ENCODE measurements at regions not wholly inside any gene's neighbourhood (a gene's known extent, or its start where the extent isn't known, plus 50 kb on each side); places are given as distances from the start of the nearest gene placed in this dataset.
A peak's percentile ranks its signal among the peaks of the same experiment; 100 is the strongest.

- no peaks in the 10 kb centered on the region for H3K4me1 ChIP-seq (ENCODE audit: control insufficient read depth, insufficient read depth, low read length)
- H3K27me3 ChIP-seq (ENCODE audit: control insufficient read depth, insufficient read depth, low read length): no peaks in the 10 kb centered on the region
- peaks cover 52% of the 10 kb centered on the region for H3K9me3 ChIP-seq (ENCODE audit: control insufficient read depth, insufficient read depth, low read length)
- no peak overlapping the region for H3K9ac ChIP-seq (ENCODE audit: low read depth, low read length)
- H3K4me3 ChIP-seq (ENCODE audit: low read depth, low read length): no peak overlapping the region
- no peaks in the 10 kb centered on the region for H3K36me3 ChIP-seq (ENCODE audit: control insufficient read depth, insufficient read depth, low read length)
- no peak overlapping the region for H3K27ac ChIP-seq (ENCODE audit: low read depth, low read length)
These were observed 257.2 kb downstream of the GLRX3 start for GRCh38 chr10:130393342-130393741.

- peaks cover 47% of the 10 kb centered on the region for H3K9me3 ChIP-seq (ENCODE audit: control insufficient read depth, insufficient read depth, low read length)
These were observed 258.6 kb downstream of the GLRX3 start for GRCh38 chr10:130394832-130395231.

GRCh38 chr10:130395248-130395936 is 259.2 kb downstream of the GLRX3 start:
- Histone ChIP-seq H3K9ac (ENCODE audit: low read depth, low read length) (no peak overlapping the region), H3K27ac (ENCODE audit: low read depth, low read length) (peak overlapping the region; percentile 21), H3K4me1 (ENCODE audit: control insufficient read depth, insufficient read depth, low read length) (peaks cover 2% of the 10 kb centered on the region), H3K36me3 (ENCODE audit: control insufficient read depth, insufficient read depth, low read length) (no peaks in the 10 kb centered on the region), H3K9me3 (ENCODE audit: control insufficient read depth, insufficient read depth, low read length) (peaks cover 44% of the 10 kb centered on the region), H3K27me3 (ENCODE audit: control insufficient read depth, insufficient read depth, low read length) (no peaks in the 10 kb centered on the region), H3K4me3 (ENCODE audit: low read depth, low read length) (no peak overlapping the region)

More at GRCh38 chr10:130394832-130395231, 258.6 kb downstream of the GLRX3 start:
- H3K36me3 ChIP-seq (ENCODE audit: control insufficient read depth, insufficient read depth, low read length): no peaks in the 10 kb centered on the region
- H3K27ac ChIP-seq (ENCODE audit: low read depth, low read length): no peak overlapping the region
- H3K27me3 ChIP-seq (ENCODE audit: control insufficient read depth, insufficient read depth, low read length): no peaks in the 10 kb centered on the region
- no peak overlapping the region for H3K9ac ChIP-seq (ENCODE audit: low read depth, low read length)
- H3K4me3 ChIP-seq (ENCODE audit: low read depth, low read length): no peak overlapping the region
- no peaks in the 10 kb centered on the region for H3K4me1 ChIP-seq (ENCODE audit: control insufficient read depth, insufficient read depth, low read length)

GRCh38 chr10:130396044-130396443 is 259.9 kb downstream of the GLRX3 start:
- Histone ChIP-seq H3K4me1 (ENCODE audit: control insufficient read depth, insufficient read depth, low read length) (peaks cover 8% of the 10 kb centered on the region), H3K9me3 (ENCODE audit: control insufficient read depth, insufficient read depth, low read length) (peaks cover 44% of the 10 kb centered on the region), H3K27ac (ENCODE audit: low read depth, low read length) (peak overlapping the region; percentile 21), H3K4me3 (ENCODE audit: low read depth, low read length) (no peak overlapping the region), H3K9ac (ENCODE audit: low read depth, low read length) (no peak overlapping the region), H3K36me3 (ENCODE audit: control insufficient read depth, insufficient read depth, low read length) (no peaks in the 10 kb centered on the region), H3K27me3 (ENCODE audit: control insufficient read depth, insufficient read depth, low read length) (no peaks in the 10 kb centered on the region)

- no peak overlapping the region for H3K4me3 ChIP-seq (ENCODE audit: low read depth, low read length)
- H3K27ac ChIP-seq (ENCODE audit: low read depth, low read length): no peak overlapping the region
- H3K36me3 ChIP-seq (ENCODE audit: control insufficient read depth, insufficient read depth, low read length): no peaks in the 10 kb centered on the region
- no peak overlapping the region for H3K9ac ChIP-seq (ENCODE audit: low read depth, low read length)
- peaks cover 36% of the 10 kb centered on the region for H3K9me3 ChIP-seq (ENCODE audit: control insufficient read depth, insufficient read depth, low read length)
- no peaks in the 10 kb centered on the region for H3K27me3 ChIP-seq (ENCODE audit: control insufficient read depth, insufficient read depth, low read length)
- H3K4me1 ChIP-seq (ENCODE audit: control insufficient read depth, insufficient read depth, low read length): peaks cover 18% of the 10 kb centered on the region
These were observed 262.2 kb downstream of the GLRX3 start for GRCh38 chr10:130398090-130398994.

GRCh38 chr10:130399425-130399950 is 263.3 kb downstream of the GLRX3 start:
- Histone ChIP-seq H3K27me3 (ENCODE audit: control insufficient read depth, insufficient read depth, low read length) (no peaks in the 10 kb centered on the region), H3K4me1 (ENCODE audit: control insufficient read depth, insufficient read depth, low read length) (peaks cover 18% of the 10 kb centered on the region), H3K9me3 (ENCODE audit: control insufficient read depth, insufficient read depth, low read length) (peaks cover 26% of the 10 kb centered on the region), H3K9ac (ENCODE audit: low read depth, low read length) (no peak overlapping the region), H3K27ac (ENCODE audit: low read depth, low read length) (no peak overlapping the region), H3K36me3 (ENCODE audit: control insufficient read depth, insufficient read depth, low read length) (no peaks in the 10 kb centered on the region), H3K4me3 (ENCODE audit: low read depth, low read length) (no peak overlapping the region)

GRCh38 chr10:130400890-130401289 is 264.7 kb downstream of the GLRX3 start:
- peaks cover 18% of the 10 kb centered on the region for H3K4me1 ChIP-seq (ENCODE audit: control insufficient read depth, insufficient read depth, low read length)
- no peak overlapping the region for H3K4me3 ChIP-seq (ENCODE audit: low read depth, low read length)
- H3K36me3 ChIP-seq (ENCODE audit: control insufficient read depth, insufficient read depth, low read length): no peaks in the 10 kb centered on the region
- no peaks in the 10 kb centered on the region for H3K27me3 ChIP-seq (ENCODE audit: control insufficient read depth, insufficient read depth, low read length)
- H3K27ac ChIP-seq (ENCODE audit: low read depth, low read length): peak overlapping the region; percentile 80
- H3K9me3 ChIP-seq (ENCODE audit: control insufficient read depth, insufficient read depth, low read length): peaks cover 13% of the 10 kb centered on the region
- H3K9ac ChIP-seq (ENCODE audit: low read depth, low read length): no peak overlapping the region

- H3K4me1 ChIP-seq (ENCODE audit: control insufficient read depth, insufficient read depth, low read length): peaks cover 18% of the 10 kb centered on the region
- H3K27me3 ChIP-seq (ENCODE audit: control insufficient read depth, insufficient read depth, low read length): no peaks in the 10 kb centered on the region
- no peak overlapping the region for H3K27ac ChIP-seq (ENCODE audit: low read depth, low read length)
- no peaks in the 10 kb centered on the region for H3K36me3 ChIP-seq (ENCODE audit: control insufficient read depth, insufficient read depth, low read length)
- H3K9me3 ChIP-seq (ENCODE audit: control insufficient read depth, insufficient read depth, low read length): peaks cover 3% of the 10 kb centered on the region
- no peak overlapping the region for H3K9ac ChIP-seq (ENCODE audit: low read depth, low read length)
- H3K4me3 ChIP-seq (ENCODE audit: low read depth, low read length): no peak overlapping the region
These were observed 265.9 kb downstream of the GLRX3 start for GRCh38 chr10:130401860-130402765.

- no peak overlapping the region for H3K4me3 ChIP-seq (ENCODE audit: low read depth, low read length)
- H3K4me1 ChIP-seq (ENCODE audit: control insufficient read depth, insufficient read depth, low read length): peaks cover 18% of the 10 kb centered on the region
- H3K9me3 ChIP-seq (ENCODE audit: control insufficient read depth, insufficient read depth, low read length): no peaks in the 10 kb centered on the region; the same call in 1 of the 2 replicates
- H3K27ac ChIP-seq (ENCODE audit: low read depth, low read length): no peak overlapping the region
- H3K9ac ChIP-seq (ENCODE audit: low read depth, low read length): no peak overlapping the region
- no peaks in the 10 kb centered on the region for H3K27me3 ChIP-seq (ENCODE audit: control insufficient read depth, insufficient read depth, low read length)
- no peaks in the 10 kb centered on the region for H3K36me3 ChIP-seq (ENCODE audit: control insufficient read depth, insufficient read depth, low read length)
These were observed 267.2 kb downstream of the GLRX3 start for GRCh38 chr10:130403153-130404075.

Data from HUES48 (cell line).